Lower leg skin (tissue), 3 donors: ENCODE measurements at regions not wholly inside any gene's neighbourhood (a gene's known extent, or its start where the extent isn't known, plus 50 kb on each side); places are given as distances from the start of the nearest gene placed in this dataset.

Experiments used
- POLR2A ChIP-seq, 2 donors: fragments of 450-650 bp; IDR thresholded peaks; one replicate each; pipeline ENCODE4 v1.6.1; 2016 to 2017; ENCODE audit warnings: antibody characterized with exemption in 2 of 2, mild to moderate bottlenecking in 1 of 2, moderate library complexity in 1 of 2
- TF ChIP-seq, protein P1 (sequence below), 3 donors: fragments of 450-650 bp; IDR thresholded peaks; one replicate each; pipeline ENCODE4 v1.5.1; 2016; ENCODE audit warnings: antibody characterized with exemption in 3 of 3, mild to moderate bottlenecking in 3 of 3, moderate library complexity in 2 of 3

GRCh38 chr12:87117526-87117925 is 861.3 kb upstream of the MGAT4C start:
- TF ChIP-seq POLR2A (IDR thresholded peaks at IDR 0.05), result no peak
- TF ChIP-seq, protein P1, sequence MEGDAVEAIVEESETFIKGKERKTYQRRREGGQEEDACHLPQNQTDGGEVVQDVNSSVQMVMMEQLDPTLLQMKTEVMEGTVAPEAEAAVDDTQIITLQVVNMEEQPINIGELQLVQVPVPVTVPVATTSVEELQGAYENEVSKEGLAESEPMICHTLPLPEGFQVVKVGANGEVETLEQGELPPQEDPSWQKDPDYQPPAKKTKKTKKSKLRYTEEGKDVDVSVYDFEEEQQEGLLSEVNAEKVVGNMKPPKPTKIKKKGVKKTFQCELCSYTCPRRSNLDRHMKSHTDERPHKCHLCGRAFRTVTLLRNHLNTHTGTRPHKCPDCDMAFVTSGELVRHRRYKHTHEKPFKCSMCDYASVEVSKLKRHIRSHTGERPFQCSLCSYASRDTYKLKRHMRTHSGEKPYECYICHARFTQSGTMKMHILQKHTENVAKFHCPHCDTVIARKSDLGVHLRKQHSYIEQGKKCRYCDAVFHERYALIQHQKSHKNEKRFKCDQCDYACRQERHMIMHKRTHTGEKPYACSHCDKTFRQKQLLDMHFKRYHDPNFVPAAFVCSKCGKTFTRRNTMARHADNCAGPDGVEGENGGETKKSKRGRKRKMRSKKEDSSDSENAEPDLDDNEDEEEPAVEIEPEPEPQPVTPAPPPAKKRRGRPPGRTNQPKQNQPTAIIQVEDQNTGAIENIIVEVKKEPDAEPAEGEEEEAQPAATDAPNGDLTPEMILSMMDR (IDR thresholded peaks at IDR 0.05), result no peak
